ENCODE measurements at regions not wholly inside any gene's neighbourhood (a gene's known extent, or its start where the extent isn't known, plus 50 kb on each side); places are given as distances from the start of the nearest gene placed in this dataset.

GRCh38 chr6:137708481-137708880 is 158.6 kb upstream of the TNFAIP3 start:
- Histone ChIP-seq H3K36me3 (no peaks in the 10 kb centered on the region), H3K27ac (no peak overlapping the region), H3K4me3 (no peak overlapping the region), H3K9me3 (no peaks in the 10 kb centered on the region), H3K4me1 (no peaks in the 10 kb centered on the region), H3K27me3 (no peaks in the 10 kb centered on the region)
- TF ChIP-seq POLR2A (IDR thresholded peaks at IDR 0.05) (no peak), POLR2AphosphoS5 (IDR thresholded peaks at IDR 0.05; ENCODE audit: insufficient read depth in 1 of 2, low read depth in 1 of 2) (no peak)
- TF ChIP-seq, protein P1, sequence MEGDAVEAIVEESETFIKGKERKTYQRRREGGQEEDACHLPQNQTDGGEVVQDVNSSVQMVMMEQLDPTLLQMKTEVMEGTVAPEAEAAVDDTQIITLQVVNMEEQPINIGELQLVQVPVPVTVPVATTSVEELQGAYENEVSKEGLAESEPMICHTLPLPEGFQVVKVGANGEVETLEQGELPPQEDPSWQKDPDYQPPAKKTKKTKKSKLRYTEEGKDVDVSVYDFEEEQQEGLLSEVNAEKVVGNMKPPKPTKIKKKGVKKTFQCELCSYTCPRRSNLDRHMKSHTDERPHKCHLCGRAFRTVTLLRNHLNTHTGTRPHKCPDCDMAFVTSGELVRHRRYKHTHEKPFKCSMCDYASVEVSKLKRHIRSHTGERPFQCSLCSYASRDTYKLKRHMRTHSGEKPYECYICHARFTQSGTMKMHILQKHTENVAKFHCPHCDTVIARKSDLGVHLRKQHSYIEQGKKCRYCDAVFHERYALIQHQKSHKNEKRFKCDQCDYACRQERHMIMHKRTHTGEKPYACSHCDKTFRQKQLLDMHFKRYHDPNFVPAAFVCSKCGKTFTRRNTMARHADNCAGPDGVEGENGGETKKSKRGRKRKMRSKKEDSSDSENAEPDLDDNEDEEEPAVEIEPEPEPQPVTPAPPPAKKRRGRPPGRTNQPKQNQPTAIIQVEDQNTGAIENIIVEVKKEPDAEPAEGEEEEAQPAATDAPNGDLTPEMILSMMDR (IDR thresholded peaks at IDR 0.05) = no peak
- intact Hi-C loops (cut with DNase I) = loop anchor here (5.0 kb wide), 1 partner anchor 159 kb away; the partner anchor contains the start of gene TNFAIP3
- no peak for DNase-seq (ENCODE audit: extremely low spot score in 2 of 2)

GRCh38 chr6:137709424-137710236 is 157.4 kb upstream of the TNFAIP3 start:
- H3K36me3 ChIP-seq = no peaks in the 10 kb centered on the region
- intact Hi-C loops (cut with DNase I) = loop anchor here (5.0 kb wide), 1 partner anchor 158 kb away; the partner anchor contains the start of gene TNFAIP3
- DNase-seq (ENCODE audit: extremely low spot score in 2 of 2) = no peak
- no peaks in the 10 kb centered on the region for H3K9me3 ChIP-seq
- TF ChIP-seq, protein P1 (IDR thresholded peaks at IDR 0.05) = no peak
- TF ChIP-seq POLR2AphosphoS5 (IDR thresholded peaks at IDR 0.05; ENCODE audit: insufficient read depth in 1 of 2, low read depth in 1 of 2) = no peak
- TF ChIP-seq POLR2A (IDR thresholded peaks at IDR 0.05) = no peak
- H3K27me3 ChIP-seq = no peaks in the 10 kb centered on the region
- no peak overlapping the region for H3K27ac ChIP-seq
- H3K4me1 ChIP-seq = no peaks in the 10 kb centered on the region
- no peak overlapping the region for H3K4me3 ChIP-seq

DNA sequence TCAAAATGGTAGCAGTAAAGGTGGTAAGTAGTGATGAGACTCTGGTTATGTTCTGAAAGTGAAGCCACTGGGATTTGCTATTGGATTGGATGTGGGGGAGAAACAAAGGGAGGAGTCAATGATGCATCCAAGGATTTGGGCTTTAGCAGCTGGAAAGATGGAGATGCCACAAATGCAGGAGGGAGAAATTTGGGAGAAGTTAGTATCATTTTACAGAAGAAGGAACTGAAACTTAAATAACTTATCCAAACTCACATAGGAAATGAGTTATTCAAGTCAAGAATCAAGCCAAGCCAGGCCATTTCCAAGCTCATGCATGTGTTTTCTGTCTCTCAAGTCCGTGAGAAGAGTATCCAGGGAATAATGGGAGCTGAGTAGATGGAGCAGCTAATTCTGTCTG is 155.1 kb upstream of the TNFAIP3 start:
- Histone ChIP-seq H3K4me1 (no peaks in the 10 kb centered on the region), H3K4me3 (no peak overlapping the region), H3K27me3 (no peaks in the 10 kb centered on the region), H3K9me3 (no peaks in the 10 kb centered on the region), H3K36me3 (no peaks in the 10 kb centered on the region), H3K27ac (no peak overlapping the region)
- intact Hi-C loops (cut with DNase I) = no loop called here
- TF ChIP-seq POLR2A (IDR thresholded peaks at IDR 0.05) (no peak), POLR2AphosphoS5 (IDR thresholded peaks at IDR 0.05; ENCODE audit: insufficient read depth in 1 of 2, low read depth in 1 of 2) (no peak)
- TF ChIP-seq, protein P1 (IDR thresholded peaks at IDR 0.05) = no peak
- no peak for DNase-seq (ENCODE audit: extremely low spot score in 2 of 2)

- intact Hi-C loops (cut with DNase I) = no loop called here
- no peak overlapping the region for H3K4me3 ChIP-seq
- H3K36me3 ChIP-seq = no peaks in the 10 kb centered on the region
- no peak overlapping the region for H3K27ac ChIP-seq
- DNase-seq (ENCODE audit: extremely low spot score in 2 of 2) = no peak
- H3K27me3 ChIP-seq = no peaks in the 10 kb centered on the region
- TF ChIP-seq POLR2A (IDR thresholded peaks at IDR 0.05) = no peak
- no peak for TF ChIP-seq POLR2AphosphoS5 (IDR thresholded peaks at IDR 0.05; ENCODE audit: insufficient read depth in 1 of 2, low read depth in 1 of 2)
- TF ChIP-seq, protein P1 (IDR thresholded peaks at IDR 0.05) = no peak
- H3K9me3 ChIP-seq = no peaks in the 10 kb centered on the region
- H3K4me1 ChIP-seq = no peaks in the 10 kb centered on the region
These were observed 154.5 kb upstream of the TNFAIP3 start for GRCh38 chr6:137712587-137712986.

DNA sequence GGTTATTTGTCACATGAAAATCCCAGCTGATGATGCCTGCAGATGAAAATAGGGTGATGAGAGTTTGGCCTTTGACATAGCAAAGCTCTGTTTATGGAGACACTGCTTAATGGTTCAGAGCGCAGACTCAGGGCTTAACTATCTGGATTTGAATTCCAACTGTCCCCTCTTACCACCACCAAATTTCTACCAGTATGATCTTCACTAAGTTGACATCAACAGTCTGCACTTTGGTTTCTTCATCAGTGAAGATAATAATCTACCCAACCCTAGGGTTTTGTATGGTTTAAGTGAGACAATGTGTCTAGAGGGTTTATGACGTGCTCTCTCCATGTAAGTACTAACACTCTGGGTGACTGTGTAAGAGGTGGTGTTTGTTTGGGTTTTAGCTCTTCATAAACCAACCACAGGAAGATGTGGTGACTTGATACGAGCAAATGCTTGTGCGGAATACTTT is 151.4 kb upstream of the TNFAIP3 start:
- Histone ChIP-seq H3K27ac (no peak overlapping the region), H3K4me3 (no peak overlapping the region), H3K9me3 (no peaks in the 10 kb centered on the region), H3K27me3 (no peaks in the 10 kb centered on the region), H3K36me3 (no peaks in the 10 kb centered on the region), H3K4me1 (no peaks in the 10 kb centered on the region)
- no peak for DNase-seq (ENCODE audit: extremely low spot score in 2 of 2)
- intact Hi-C loops (cut with DNase I) = no loop called here
- no peak for TF ChIP-seq POLR2AphosphoS5 (IDR thresholded peaks at IDR 0.05; ENCODE audit: insufficient read depth in 1 of 2, low read depth in 1 of 2)
- no peak for TF ChIP-seq POLR2A (IDR thresholded peaks at IDR 0.05)
- TF ChIP-seq, protein P1 (IDR thresholded peaks at IDR 0.05) = no peak

Measured in vagina (tissue), 2 donors.